Body of pancreas (tissue), 4 donors: ENCODE measurements at regions not wholly inside any gene's neighbourhood (a gene's known extent, or its start where the extent isn't known, plus 50 kb on each side); places are given as distances from the start of the nearest gene placed in this dataset.

ENCODE experiments used
- ATAC-seq: fragments of 150-250 bp; one replicate; pipeline ENCODE4 v1.9.1; 2016
- DNase-seq, 4 donors: peaks; one replicate each; pipeline ENCODE4 v3.0.0-alpha.2; 2019
- H3K27ac ChIP-seq, 4 donors: fragments of 200-600 bp; sonication (generic); 1 replicate in 3 of 4; 2 replicates in 1 of 4; pipeline versions ENCODE4 v1.5.1 to v1.6.1; 2016 to 2019; ENCODE audit warnings: mild to moderate bottlenecking in 1 of 4, mixed read lengths in 1 of 4, moderate library complexity in 1 of 4
- H3K27me3 ChIP-seq, 2 donors: fragments of 200-600 bp; sonication (generic); one replicate each; pipeline ENCODE4 v1.6.0; 2016; ENCODE audit warnings: mild to moderate bottlenecking in 1 of 2
- H3K36me3 ChIP-seq, 2 donors: fragments of 200-600 bp; sonication (generic); replicated peaks in 1 of 2; 2 replicates each; pipeline ENCODE4 v1.5.1; 2016; ENCODE audit warnings: low read depth in 2 of 2; ENCODE audit not compliant: insufficient read depth in 1 of 2
- H3K4me1 ChIP-seq: fragments of 200-600 bp; sonication (generic); one replicate; pipeline ENCODE4 v1.6.0; 2016
- H3K4me3 ChIP-seq, 2 donors: fragments of 200-600 bp; sonication (generic); 1 replicate in 1 of 2; 2 replicates in 1 of 2; pipeline ENCODE4 v1.5.1; 2016 to 2019
- H3K9me3 ChIP-seq, 3 donors: fragments of 200-600 bp; sonication (generic); 1 replicate in 2 of 3; 2 replicates in 1 of 3; pipeline ENCODE4 v1.5.1; 2016
- CTCF ChIP-seq, 7 experiments: fragments of 450-650 bp in 4 of 7; fragments of 200-600 bp in 3 of 7; sonication (generic) in 3 of 7; IDR thresholded peaks; one replicate each; pipeline ENCODE4 v1.5.1; 2016 to 2019; ENCODE audit warnings: antibody characterized with exemption in 7 of 7
- POLR2A ChIP-seq, 3 donors: fragments of 450-650 bp; IDR thresholded peaks; one replicate each; pipeline ENCODE4 v1.6.1; 2016; ENCODE audit warnings: antibody characterized with exemption in 3 of 3, mild to moderate bottlenecking in 2 of 3
- WGBS, 2 donors: methylation state at CpG; one replicate each; pipeline ENCODE4 v1.1.5; 2017; 5-methylcytosine and 5-hydroxymethylcytosine counted together
- intact Hi-C: fragments of 100-400 bp; cut with DNase I; formaldehyde crosslinking; loops from one replicate; pipeline ENCODE4 v1.15.1; 2023

- Histone ChIP-seq H3K4me1 (no peaks in the 10 kb centered on the region), H3K4me3 (no peak overlapping the region), H3K36me3 (no peaks in the 10 kb centered on the region), H3K9me3 (no peaks in the 10 kb centered on the region), H3K27me3 (no peaks in the 10 kb centered on the region), H3K27ac (no peak overlapping the region)
- ATAC-seq (no peak), DNase-seq (no peak)
- TF ChIP-seq POLR2A (IDR thresholded peaks at IDR 0.05) (no peak), CTCF (IDR thresholded peaks at IDR 0.05) (no peak)
- intact Hi-C loops: no loop called here
- 62 to 63% methylated on average over 5 of the region's 5 CpGs for WGBS, 2 donors
These were observed 490.8 kb downstream of the IPMK start for GRCh38 chr10:57776688-57777432.

- TF ChIP-seq POLR2A (IDR thresholded peaks at IDR 0.05): no peak
- TF ChIP-seq CTCF (IDR thresholded peaks at IDR 0.05): no peak
- DNase-seq: no peak
- H3K27me3 ChIP-seq: no peaks in the 10 kb centered on the region
- no peak overlapping the region for H3K4me3 ChIP-seq
- intact Hi-C loops: no loop called here
- no peak for ATAC-seq
- H3K27ac ChIP-seq: no peak overlapping the region
- 72 to 77% methylated on average over 2 of the region's 2 CpGs for WGBS, 2 donors
- H3K36me3 ChIP-seq: no peaks in the 10 kb centered on the region
- H3K9me3 ChIP-seq: no peaks in the 10 kb centered on the region
- H3K4me1 ChIP-seq: no peaks in the 10 kb centered on the region
These were observed 492.4 kb downstream of the IPMK start for GRCh38 chr10:57775250-57775649.

DNA sequence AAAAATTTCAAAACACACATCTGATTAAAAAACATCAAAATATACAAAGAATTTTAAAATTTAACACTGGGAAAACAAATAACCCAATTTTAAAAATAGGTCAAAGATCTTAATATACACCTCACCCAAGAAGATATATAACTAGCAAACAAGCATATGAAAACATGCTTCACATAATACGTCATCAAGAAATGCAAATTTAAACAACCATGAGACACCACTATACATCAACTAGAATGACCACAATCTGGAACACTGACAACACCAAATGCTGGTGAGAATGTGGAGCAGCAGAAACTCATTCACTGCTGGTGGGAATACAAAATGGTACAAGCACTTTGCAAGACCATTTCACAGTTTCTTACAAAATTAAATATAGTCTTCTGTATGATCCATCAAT is 498.4 kb downstream of the IPMK start:
- H3K27ac ChIP-seq: no peak overlapping the region
- DNase-seq (no peak), ATAC-seq (no peak)
- TF ChIP-seq POLR2A (IDR thresholded peaks at IDR 0.05) (no peak), CTCF (IDR thresholded peaks at IDR 0.05) (no peak)
- H3K36me3 ChIP-seq: no peaks in the 10 kb centered on the region
- H3K27me3 ChIP-seq: no peaks in the 10 kb centered on the region
- WGBS, 2 donors: 62 to 70% methylated on average over 1 of the region's 1 CpG
- H3K4me1 ChIP-seq: no peaks in the 10 kb centered on the region
- intact Hi-C loops: no loop called here
- H3K4me3 ChIP-seq: no peak overlapping the region
- no peaks in the 10 kb centered on the region for H3K9me3 ChIP-seq

- Histone ChIP-seq H3K9me3 (no peaks in the 10 kb centered on the region), H3K27ac (no peak overlapping the region), H3K27me3 (no peaks in the 10 kb centered on the region), H3K4me3 (no peak overlapping the region), H3K4me1 (no peaks in the 10 kb centered on the region), H3K36me3 (no peaks in the 10 kb centered on the region)
- TF ChIP-seq CTCF (IDR thresholded peaks at IDR 0.05): no peak
- no peak for TF ChIP-seq POLR2A (IDR thresholded peaks at IDR 0.05)
- 74 to 88% methylated on average over 6 of the region's 6 CpGs for WGBS, 2 donors
- intact Hi-C loops: no loop called here
- ATAC-seq (no peak), DNase-seq (no peak)
These were observed 507.9 kb downstream of the IPMK start for GRCh38 chr10:57759777-57760176.

DNA sequence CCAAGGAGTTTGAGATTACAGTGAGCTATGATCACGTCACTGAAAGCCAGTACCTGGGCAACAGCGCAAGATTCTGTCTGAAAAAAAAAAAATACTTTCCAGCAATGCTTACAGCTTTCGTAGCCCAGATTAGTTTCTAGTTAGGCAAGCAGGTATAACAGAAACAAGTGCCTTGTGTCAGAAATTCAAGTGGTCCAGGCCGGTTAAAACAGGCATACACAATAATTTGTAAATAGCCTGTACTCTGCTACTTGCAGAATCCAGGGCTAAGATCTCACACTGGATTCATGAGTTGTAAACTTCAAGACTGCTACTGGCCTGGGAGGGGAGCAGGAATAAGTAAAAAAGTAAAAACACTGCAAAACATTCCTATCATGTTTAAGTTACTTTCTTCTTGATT is 512.9 kb downstream of the IPMK start:
- Histone ChIP-seq H3K27ac (no peak overlapping the region), H3K27me3 (no peaks in the 10 kb centered on the region), H3K9me3 (no peaks in the 10 kb centered on the region), H3K4me3 (no peak overlapping the region), H3K4me1 (no peaks in the 10 kb centered on the region), H3K36me3 (no peaks in the 10 kb centered on the region)
- TF ChIP-seq CTCF (IDR thresholded peaks at IDR 0.05) (no peak), POLR2A (IDR thresholded peaks at IDR 0.05) (no peak)
- intact Hi-C loops: no loop called here
- DNase-seq (no peak), ATAC-seq (no peak)
- 66 to 73% methylated on average over 4 of the region's 4 CpGs for WGBS, 2 donors
